Activated CD8-positive, alpha-beta T cell treated with anti-CD3 and anti-CD28 coated beads for 36 hours (primary cell): ENCODE measurements at regions not wholly inside any gene's neighbourhood (a gene's known extent, or its start where the extent isn't known, plus 50 kb on each side); places are given as distances from the start of the nearest gene placed in this dataset.
A peak's percentile ranks its signal among the peaks of the same experiment; 100 is the strongest.

Experiments used
- ATAC-seq: fragments of 200-7000 bp; cut with Tn5 transposase; one replicate; pipeline ENCODE4 v1.10.0; 2021; ENCODE audit warnings: mild to moderate bottlenecking, moderate library complexity
- CTCF ChIA-PET: fragments of 350-600 bp; sonication (Branson Sonifier 250); formaldehyde crosslinking; loops from one replicate; lab custom pipeline; 2021; ENCODE audit warnings: antibody characterized with exemption; lab: Charles Lee
- POLR2A ChIA-PET: fragments of 350-600 bp; sonication (Branson Sonifier 250); formaldehyde crosslinking; loops from one replicate; lab custom pipeline; 2021; ENCODE audit warnings: antibody characterized with exemption; lab: Charles Lee
- DNase-seq: peaks from one replicate; pipeline ENCODE4 v3.0.0-alpha.2; 2020
- H3K27ac Mint-ChIP-seq: one replicate; pipeline ENCODE4 v1.8.0; 2021; ENCODE audit warnings: mild to moderate bottlenecking, mixed read lengths
- H3K27me3 Mint-ChIP-seq: one replicate; pipeline ENCODE4 v1.8.0; 2021; ENCODE audit warnings: mixed read lengths
- H3K36me3 Mint-ChIP-seq: one replicate; pipeline ENCODE4 v1.8.0; 2021; ENCODE audit warnings: low read depth, mixed read lengths
- H3K4me1 Mint-ChIP-seq: one replicate; pipeline ENCODE4 v1.8.0; 2021; ENCODE audit warnings: low read depth, mixed read lengths
- H3K4me3 Mint-ChIP-seq: one replicate; pipeline ENCODE4 v1.8.0; 2021; ENCODE audit warnings: mild to moderate bottlenecking, moderate library complexity, mixed read lengths
- H3K9me3 Mint-ChIP-seq: one replicate; pipeline ENCODE4 v1.8.0; 2021; ENCODE audit warnings: mixed read lengths
- CTCF ChIP-seq: fragments of 200-600 bp; IDR thresholded peaks from one replicate; pipeline ENCODE4 v1.8.0; 2022; ENCODE audit warnings: antibody characterized with exemption, mild to moderate bottlenecking
- intact Hi-C: fragments of 100-400 bp; cut with micrococcal nuclease; formaldehyde crosslinking; loops from one replicate; pipeline ENCODE4 v1.10.0; 2022

GRCh38 chr2:120957905-120958304 is 222.2 kb downstream of the GLI2 start:
- H3K27ac Mint-ChIP-seq = no peak overlapping the region
- ATAC-seq = no peak
- no peaks in the 10 kb centered on the region for H3K9me3 Mint-ChIP-seq
- H3K4me3 Mint-ChIP-seq = no peak overlapping the region
- CTCF ChIA-PET = no interaction called here
- no peaks in the 10 kb centered on the region for H3K36me3 Mint-ChIP-seq
- H3K4me1 Mint-ChIP-seq = no peaks in the 10 kb centered on the region
- TF ChIP-seq CTCF = no peak
- POLR2A ChIA-PET = no interaction called here
- no peak for DNase-seq
- H3K27me3 Mint-ChIP-seq = no peaks in the 10 kb centered on the region
- intact Hi-C loops = no loop called here

DNA sequence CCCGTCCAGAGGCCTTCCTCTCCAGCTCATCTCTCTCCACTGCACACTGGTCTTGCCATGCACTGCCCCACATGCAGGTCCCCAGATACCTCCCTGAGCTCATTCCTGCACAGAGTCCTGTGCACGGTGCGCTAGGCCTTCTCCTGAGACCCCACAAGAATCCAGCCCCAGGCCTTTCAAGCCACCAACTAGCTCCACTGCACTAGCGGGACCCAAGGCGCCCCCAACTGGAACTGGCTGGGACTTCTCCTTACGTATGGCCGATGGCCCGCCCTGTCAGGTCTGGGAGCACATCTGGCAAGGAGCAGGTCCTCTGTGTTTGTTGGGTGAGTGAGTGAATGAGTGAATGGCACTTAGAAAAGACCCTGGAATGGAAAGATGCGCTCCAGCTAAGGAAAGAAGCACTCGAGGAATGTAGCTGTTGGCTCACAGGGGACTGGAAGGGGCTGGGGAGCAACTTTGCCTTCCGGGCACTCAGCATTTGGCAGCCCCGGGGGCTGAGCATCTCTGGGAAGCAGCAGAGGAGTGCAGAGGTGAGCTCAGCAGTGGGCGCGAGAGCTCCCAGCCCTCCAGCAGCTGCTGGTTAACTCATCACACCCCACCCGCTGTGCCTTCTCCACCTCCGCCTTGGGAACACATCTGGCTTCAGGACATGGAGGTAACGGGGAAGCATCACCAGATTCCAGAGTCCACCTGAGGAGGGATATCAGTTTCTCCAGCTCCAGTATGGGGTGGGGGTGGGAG is 223.1 kb downstream of the GLI2 start:
- intact Hi-C loops = no loop called here
- H3K4me3 Mint-ChIP-seq = no peak overlapping the region
- POLR2A ChIA-PET = no interaction called here
- H3K9me3 Mint-ChIP-seq = no peaks in the 10 kb centered on the region
- CTCF ChIA-PET = no interaction called here
- ATAC-seq = no peak
- H3K27ac Mint-ChIP-seq = no peak overlapping the region
- TF ChIP-seq CTCF = no peak
- DNase-seq = peak; percentile 20
- no peaks in the 10 kb centered on the region for H3K36me3 Mint-ChIP-seq
- H3K27me3 Mint-ChIP-seq = no peaks in the 10 kb centered on the region
- H3K4me1 Mint-ChIP-seq = no peaks in the 10 kb centered on the region

DNA sequence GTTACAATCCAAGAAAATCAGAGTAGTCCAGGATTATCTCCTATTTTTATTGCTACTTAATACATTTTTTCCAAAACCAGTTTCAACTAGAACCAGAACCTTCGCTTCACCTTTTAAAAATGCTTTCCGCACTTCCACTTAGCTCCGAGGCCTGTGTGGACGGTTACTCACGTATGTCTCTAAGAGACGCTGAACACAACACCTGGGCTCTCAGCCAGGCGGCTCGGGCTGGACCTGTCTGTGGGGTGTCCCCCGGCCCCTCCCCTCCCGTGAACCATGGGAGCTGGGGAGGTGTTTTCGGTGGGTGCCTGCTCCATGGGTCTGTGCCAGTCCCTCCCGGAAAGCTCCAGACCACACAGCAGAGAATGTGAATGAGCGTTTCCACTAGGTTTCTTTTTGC is 223.8 kb downstream of the GLI2 start:
- no peaks in the 10 kb centered on the region for H3K27me3 Mint-ChIP-seq
- H3K27ac Mint-ChIP-seq = no peak overlapping the region
- CTCF ChIA-PET = no interaction called here
- H3K36me3 Mint-ChIP-seq = no peaks in the 10 kb centered on the region
- TF ChIP-seq CTCF = no peak
- intact Hi-C loops = no loop called here
- DNase-seq (no peak), ATAC-seq (no peak)
- no peaks in the 10 kb centered on the region for H3K9me3 Mint-ChIP-seq
- H3K4me3 Mint-ChIP-seq = no peak overlapping the region
- no peaks in the 10 kb centered on the region for H3K4me1 Mint-ChIP-seq
- POLR2A ChIA-PET = no interaction called here

- ChIA-PET POLR2A (no interaction called here), CTCF (no interaction called here)
- DNase-seq (no peak), ATAC-seq (no peak)
- H3K4me3 Mint-ChIP-seq = no peak overlapping the region
- H3K9me3 Mint-ChIP-seq = no peaks in the 10 kb centered on the region
- H3K36me3 Mint-ChIP-seq = no peaks in the 10 kb centered on the region
- no peaks in the 10 kb centered on the region for H3K4me1 Mint-ChIP-seq
- no peak for TF ChIP-seq CTCF
- no peak overlapping the region for H3K27ac Mint-ChIP-seq
- intact Hi-C loops = no loop called here
- no peaks in the 10 kb centered on the region for H3K27me3 Mint-ChIP-seq
Observed at GRCh38 chr2:120960770-120961366, 225.2 kb downstream of the GLI2 start.

DNA sequence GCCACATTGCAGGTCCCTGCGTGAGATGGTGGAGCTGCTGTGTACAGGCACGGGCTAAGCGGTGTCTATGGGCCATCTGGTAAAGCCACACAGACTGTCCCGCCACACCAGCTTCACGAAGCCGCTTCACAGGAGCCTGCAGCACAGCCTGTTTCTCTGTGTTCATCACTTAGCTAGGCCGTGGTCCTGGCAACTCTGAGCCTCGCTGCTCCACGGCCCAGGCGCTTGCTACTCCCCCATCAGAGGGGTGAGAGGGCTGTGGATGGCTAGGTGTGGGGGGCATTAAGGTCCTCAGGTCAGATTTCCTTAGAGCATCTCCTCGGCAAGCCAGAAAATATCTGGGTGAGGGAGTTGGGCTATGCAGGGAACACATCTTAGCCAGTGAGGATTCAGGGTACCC is 225.7 kb downstream of the GLI2 start:
- ATAC-seq (no peak), DNase-seq (no peak)
- Mint-ChIP-seq H3K4me3 (no peak overlapping the region), H3K36me3 (no peaks in the 10 kb centered on the region), H3K4me1 (no peaks in the 10 kb centered on the region), H3K27ac (no peak overlapping the region), H3K27me3 (no peaks in the 10 kb centered on the region), H3K9me3 (no peaks in the 10 kb centered on the region)
- POLR2A ChIA-PET = no interaction called here
- CTCF ChIA-PET = no interaction called here
- TF ChIP-seq CTCF = no peak
- intact Hi-C loops = no loop called here
